ENCODE measurements at regions not wholly inside any gene's neighbourhood (a gene's known extent, or its start where the extent isn't known, plus 50 kb on each side); places are given as distances from the start of the nearest gene placed in this dataset.

- TF ChIP-seq ZFX (IDR thresholded peaks at IDR 0.05) (no peak), CTCF (conservative IDR thresholded peaks at IDR 0.05) (no peak)
- H3K27ac ChIP-seq = no peak overlapping the region
Observed at GRCh38 chr4:4639370-4639769, 97.5 kb upstream of the STX18 start.

GRCh38 chr4:4637710-4638109 lies 95.9 kb upstream of the STX18 start:
- no peak for TF ChIP-seq CTCF (conservative IDR thresholded peaks at IDR 0.05)
- no peak for TF ChIP-seq ZFX (IDR thresholded peaks at IDR 0.05)
- no peak overlapping the region for H3K27ac ChIP-seq

GRCh38 chr4:4633431-4633830 lies 91.6 kb upstream of the STX18 start:
- TF ChIP-seq CTCF (conservative IDR thresholded peaks at IDR 0.05) (no peak), ZFX (IDR thresholded peaks at IDR 0.05) (no peak)
- no peak overlapping the region for H3K27ac ChIP-seq

GRCh38 chr4:4631150-4631549 lies 89.3 kb upstream of the STX18 start:
- H3K27ac ChIP-seq = no peak overlapping the region
- no peak for TF ChIP-seq ZFX (IDR thresholded peaks at IDR 0.05)
- no peak for TF ChIP-seq CTCF (conservative IDR thresholded peaks at IDR 0.05)

- TF ChIP-seq CTCF (conservative IDR thresholded peaks at IDR 0.05) (no peak), ZFX (IDR thresholded peaks at IDR 0.05) (no peak)
- no peak overlapping the region for H3K27ac ChIP-seq
Observed at GRCh38 chr4:4627906-4628305, 86.1 kb upstream of the STX18 start.

GRCh38 chr4:4627111-4627510 lies 85.3 kb upstream of the STX18 start:
- no peak overlapping the region for H3K27ac ChIP-seq
- TF ChIP-seq CTCF (conservative IDR thresholded peaks at IDR 0.05) (no peak), ZFX (IDR thresholded peaks at IDR 0.05) (no peak)

GRCh38 chr4:4625488-4625887 lies 83.6 kb upstream of the STX18 start:
- TF ChIP-seq ZFX (IDR thresholded peaks at IDR 0.05) = no peak
- no peak for TF ChIP-seq CTCF (conservative IDR thresholded peaks at IDR 0.05)
- no peak overlapping the region for H3K27ac ChIP-seq
